ENCODE measurements at regions not wholly inside any gene's neighbourhood (a gene's known extent, or its start where the extent isn't known, plus 50 kb on each side); places are given as distances from the start of the nearest gene placed in this dataset.
"Not testable (repeated sequence)": the region's sequence is repeated elsewhere in the genome, so short reads cannot be mapped to it uniquely, and the experiment has no call there.

GRCh38 chr10:30560326-30560725 is 69.2 kb downstream of the LYZL2 start:
- DNase-seq = no peak

DNA sequence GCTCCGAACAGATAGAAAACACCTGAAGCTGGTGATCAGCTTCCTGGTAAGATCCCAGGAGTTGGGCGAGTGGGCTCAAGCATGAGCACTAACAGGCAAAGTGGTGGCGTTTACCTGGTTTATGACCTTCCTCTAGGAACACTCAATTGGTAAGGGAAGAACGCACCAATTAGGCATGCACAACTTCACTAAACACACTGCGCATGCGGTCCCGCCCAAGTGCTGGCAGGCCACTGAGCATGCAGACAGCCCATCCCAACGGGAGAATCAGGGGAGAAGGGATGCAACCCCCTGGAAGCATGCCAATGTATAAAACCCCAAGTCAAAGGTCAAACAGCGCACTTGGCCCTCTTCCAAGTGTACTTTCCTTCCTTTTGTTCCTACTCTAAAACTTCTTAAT is 70.4 kb downstream of the LYZL2 start:
- DNase-seq = no peak

DNA sequence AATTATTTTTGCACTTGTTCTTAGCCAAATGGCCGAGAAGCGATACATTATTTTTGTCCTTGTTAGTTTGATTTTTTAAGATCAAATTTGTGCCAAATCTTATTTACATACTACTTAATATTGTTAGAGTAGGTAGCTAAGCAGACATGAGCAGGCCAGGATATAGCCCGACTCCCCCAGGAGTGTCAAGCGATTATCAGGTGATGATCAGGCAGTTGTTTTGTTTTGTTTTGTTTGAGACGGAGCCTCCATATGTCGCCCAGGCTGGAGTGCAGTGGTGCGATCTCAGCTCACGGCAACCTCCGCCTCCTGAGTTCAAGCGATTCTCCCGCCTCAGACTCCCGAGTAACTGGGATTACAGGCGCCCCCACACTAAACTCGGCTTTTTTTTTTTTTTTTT is 71.1 kb downstream of the LYZL2 start:
- DNase-seq = no peak

GRCh38 chr10:30557884-30558283 is 71.7 kb downstream of the LYZL2 start:
- no peak for DNase-seq

GRCh38 chr10:30556189-30556588 is 73.4 kb downstream of the LYZL2 start:
- no peak for DNase-seq

DNA sequence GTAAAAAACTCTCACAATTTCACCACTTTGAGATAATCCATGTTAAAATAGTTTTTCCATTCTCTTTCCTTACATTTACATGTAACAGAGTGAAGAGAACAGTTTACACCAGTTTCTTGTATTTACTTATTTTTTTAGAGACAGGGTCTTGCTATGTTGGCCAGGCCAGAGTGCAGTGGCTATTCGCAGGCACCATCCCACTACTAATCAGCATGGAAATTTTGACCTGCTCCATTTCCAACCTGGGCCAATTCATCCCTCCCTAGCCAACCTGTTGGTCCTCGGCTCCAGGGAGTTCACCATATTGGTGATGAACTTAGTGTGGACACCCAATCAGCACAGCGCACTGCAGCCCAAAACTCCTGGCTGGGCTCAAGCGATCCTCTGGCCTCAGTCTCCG is 74.1 kb downstream of the LYZL2 start:
- DNase-seq = no peak

GRCh38 chr10:30554440-30554825 is 75.1 kb downstream of the LYZL2 start:
- DNase-seq = no peak

DNA sequence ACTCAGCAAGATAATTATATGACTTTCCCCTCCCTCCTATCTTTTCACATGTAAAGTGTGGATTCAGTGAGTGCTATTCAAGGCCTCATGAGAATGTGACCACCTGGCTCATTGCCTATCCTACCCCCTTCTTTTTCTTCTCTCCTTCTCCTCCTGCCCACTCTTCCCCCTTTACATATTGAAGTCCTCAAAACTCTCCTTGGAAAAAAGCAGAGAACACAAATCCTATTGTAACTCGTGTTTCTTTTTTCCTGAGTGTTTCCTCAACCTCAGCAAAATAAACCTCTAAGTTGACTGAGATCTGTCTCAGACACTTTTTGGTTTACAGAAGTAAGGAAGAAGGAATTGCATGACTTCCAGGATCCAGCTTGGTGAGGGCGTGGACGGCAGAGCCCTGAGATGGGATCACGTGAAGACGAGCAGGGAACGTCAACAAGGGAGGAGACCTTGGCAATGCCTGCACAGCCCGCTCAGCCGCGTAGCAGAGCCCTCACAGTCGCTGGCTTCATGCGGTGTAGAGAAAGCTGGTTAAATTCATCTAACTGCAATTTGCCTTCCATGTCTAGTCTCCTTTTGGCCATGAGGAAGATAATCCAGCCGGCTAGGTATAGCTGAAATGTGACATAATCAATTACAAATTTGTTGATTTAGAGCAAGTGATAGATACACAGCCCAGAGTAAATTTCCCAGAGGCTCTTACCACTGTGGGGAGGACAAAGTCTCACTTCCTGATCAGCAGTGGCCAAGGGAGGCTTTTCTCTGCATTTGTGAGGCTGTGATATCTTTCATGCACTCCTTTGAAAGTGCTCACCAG is 75.7 kb downstream of the LYZL2 start:
- no peak for DNase-seq

GRCh38 chr10:30553018-30553625 is 76.4 kb downstream of the LYZL2 start:
- no peak for DNase-seq

DNA sequence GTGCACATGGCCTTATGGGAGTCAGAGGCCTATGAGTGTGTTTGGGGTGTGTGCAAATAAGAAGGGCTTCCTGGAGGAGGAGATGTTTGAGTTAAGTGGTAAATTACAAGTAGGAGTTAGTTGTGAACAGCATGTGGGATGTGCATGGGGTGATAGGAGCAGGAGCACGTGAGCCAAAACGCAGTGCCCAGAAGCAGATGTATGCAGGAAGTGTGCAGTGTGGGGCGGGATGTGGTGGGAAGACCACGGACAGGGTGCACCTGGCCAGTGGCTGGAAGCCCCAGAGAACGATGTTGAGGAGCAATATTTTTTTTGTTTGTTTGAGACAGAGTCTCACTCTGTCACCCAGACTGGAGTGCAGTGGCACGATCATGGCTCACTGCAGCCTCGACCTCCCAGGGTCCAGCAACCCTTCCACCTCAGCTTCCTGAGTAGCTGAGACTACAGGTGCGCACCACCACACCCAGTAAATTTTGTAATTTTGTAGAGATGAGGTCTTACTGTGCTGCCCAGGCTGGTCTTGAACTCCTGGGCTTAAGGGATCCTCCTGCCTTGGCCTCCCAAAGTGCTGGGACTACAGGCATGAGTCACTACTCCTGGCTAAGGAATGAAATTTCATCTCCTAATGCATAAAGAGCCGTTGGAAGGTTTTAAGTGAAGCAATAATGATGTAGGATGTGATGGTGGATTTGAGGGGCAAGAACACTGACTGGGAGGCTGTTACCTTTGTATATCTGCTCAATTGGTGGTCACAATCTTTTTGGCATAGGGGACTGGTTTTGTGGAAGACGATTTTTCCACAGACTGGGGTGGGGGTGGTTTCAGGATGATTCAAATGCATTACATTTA is 78.4 kb downstream of the LYZL2 start:
- DNase-seq = no peak

DNA sequence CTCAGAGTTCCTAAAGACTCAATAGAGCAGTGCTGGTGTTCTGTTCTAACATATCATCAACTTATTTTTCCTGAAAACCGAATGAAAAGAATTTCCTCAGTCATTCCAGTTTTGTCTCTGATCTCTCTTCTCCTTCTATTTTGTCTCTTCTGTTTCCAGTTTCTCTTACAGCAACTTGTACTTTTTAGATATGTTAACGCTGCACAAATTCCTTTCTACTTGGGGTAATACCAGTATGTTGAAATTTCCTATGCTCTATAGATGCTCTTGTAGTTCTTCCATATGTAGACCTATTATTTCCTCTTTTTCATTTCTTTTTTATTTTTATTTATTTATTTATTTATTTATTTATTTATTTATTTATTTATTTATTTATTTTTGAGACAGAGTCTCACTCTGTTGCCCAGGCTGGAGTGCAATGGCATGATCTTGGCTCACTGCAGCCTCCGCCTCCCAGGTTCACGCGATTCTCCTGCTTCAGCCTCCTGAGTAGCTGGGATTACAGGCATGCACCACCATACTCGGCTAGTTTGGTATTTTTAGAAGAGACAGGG is 80.3 kb downstream of the LYZL2 start:
- DNase-seq = not testable (repeated sequence)

GRCh38 chr10:30546511-30546910 is 83.0 kb downstream of the LYZL2 start:
- no peak for DNase-seq

- no peak for DNase-seq
Observed at GRCh38 chr10:30542895-30543288, 86.7 kb downstream of the LYZL2 start.

GRCh38 chr10:30542001-30542894 is 87.3 kb downstream of the LYZL2 start:
- no peak for DNase-seq

DNA sequence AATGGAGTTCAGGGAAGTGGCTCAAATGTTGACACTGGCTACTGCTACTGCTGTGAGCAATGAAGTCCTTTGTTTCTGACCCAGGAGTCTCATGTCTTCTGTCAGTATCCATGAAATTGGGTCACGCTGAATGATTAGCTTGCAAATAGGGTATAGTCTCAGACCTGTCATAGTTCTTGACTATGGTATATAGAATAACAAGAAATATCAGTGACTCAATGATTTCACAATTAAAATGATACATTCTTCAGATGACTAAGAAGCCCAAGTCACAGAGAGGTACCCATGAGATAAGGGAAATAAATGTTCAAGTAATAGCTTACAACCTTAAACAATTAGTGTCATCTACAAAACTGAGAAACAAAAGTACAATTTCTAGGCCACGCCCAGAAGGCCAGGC is 89.3 kb downstream of the LYZL2 start:
- no peak for DNase-seq

- DNase-seq = no peak
Observed at GRCh38 chr10:30538086-30538485, 91.5 kb downstream of the LYZL2 start.

GRCh38 chr10:30537586-30537985 is 92.0 kb downstream of the LYZL2 start:
- no peak for DNase-seq

GRCh38 chr10:30537158-30537557 is 92.4 kb downstream of the LYZL2 start:
- not testable (repeated sequence) for DNase-seq

DNA sequence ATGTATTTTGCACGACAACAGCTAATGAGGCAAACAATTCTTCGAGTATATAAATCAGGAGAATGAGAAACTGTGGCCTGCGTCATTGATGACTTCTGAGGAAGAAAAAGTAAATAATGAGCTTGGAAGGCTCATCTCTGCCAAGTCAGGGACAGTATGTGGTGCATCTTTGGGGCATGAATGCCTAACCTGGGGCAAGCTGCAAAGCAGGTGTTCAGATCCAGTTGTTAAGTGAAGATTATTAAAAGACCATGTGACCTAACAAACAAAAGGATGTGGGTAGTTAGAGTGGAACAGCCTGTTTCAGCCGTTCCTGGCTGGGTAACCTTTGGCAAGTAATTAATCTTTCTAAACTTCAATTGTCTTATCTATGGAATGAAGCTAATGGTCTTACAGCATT is 93.0 kb downstream of the LYZL2 start:
- DNase-seq = no peak

GRCh38 chr10:30535677-30536076 is 93.9 kb downstream of the LYZL2 start:
- DNase-seq = no peak

DNA sequence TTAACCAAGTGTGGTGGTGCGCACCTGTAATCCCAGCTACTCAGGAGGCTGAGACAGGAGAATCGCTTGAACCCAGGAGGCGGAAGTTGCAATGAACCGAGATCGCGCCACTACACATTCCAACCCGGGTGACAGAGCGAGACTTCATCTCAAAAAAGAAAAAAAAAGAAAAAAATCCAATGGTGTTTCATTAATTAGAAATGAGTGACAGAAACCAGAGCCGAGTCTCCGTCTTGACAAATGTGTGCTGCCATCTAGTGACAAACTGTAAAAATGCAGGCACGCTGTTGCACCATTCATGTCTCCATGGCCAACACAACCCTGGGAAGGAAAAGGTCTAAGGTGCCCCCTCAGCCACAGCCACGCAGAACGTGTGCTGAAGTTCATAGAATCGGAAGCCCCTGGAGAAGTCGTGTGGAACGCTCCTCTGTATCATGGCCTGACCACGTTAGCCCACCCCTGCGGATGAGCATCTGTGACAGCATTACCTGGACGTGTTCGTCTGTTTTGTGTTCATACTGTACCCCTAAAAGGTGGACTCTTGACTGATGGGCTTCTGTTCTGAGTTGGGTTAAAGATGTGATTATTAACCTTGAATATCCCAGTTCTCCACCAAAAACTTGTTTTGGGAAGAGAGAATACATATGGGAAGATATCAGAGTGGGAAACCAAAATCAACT is 94.9 kb downstream of the LYZL2 start:
- DNase-seq = peak; percentile 46

All from 8988T (cell line).